ENCODE measurements at regions not wholly inside any gene's neighbourhood (a gene's known extent, or its start where the extent isn't known, plus 50 kb on each side); places are given as distances from the start of the nearest gene placed in this dataset.

DNA sequence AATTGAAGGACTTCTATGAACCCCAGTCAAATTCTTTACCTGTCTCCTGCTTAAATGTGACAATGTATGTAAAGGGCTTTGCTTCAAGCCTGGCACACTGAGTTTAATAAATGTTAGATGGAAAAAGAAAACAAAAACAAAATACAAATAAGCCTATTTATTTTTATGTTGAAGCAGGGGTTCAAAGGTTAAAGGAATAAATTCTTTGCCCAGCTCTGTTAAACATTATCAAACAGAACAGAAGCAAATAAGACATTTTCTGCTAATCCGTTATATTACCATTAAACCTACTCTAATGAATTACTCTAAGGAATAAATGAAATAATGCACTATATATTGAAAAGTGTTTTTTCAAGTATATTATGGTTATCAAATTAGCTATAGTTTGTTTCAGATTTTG is 182.5 kb upstream of the CEP162 start:
- no peak for DNase-seq
- in situ Hi-C loops (cut with HindIII; ENCODE audit: low pct_ligation_motif_present, low pct_unique_long_range_greater_than_20kb, low sequenced_read_pairs): no loop called here

- DNase-seq: no peak
- in situ Hi-C loops (cut with HindIII; ENCODE audit: low pct_ligation_motif_present, low pct_unique_long_range_greater_than_20kb, low sequenced_read_pairs): no loop called here
Measured at GRCh38 chr6:84408028-84408427, 180.6 kb upstream of the CEP162 start.

- in situ Hi-C loops (cut with HindIII; ENCODE audit: low pct_ligation_motif_present, low pct_unique_long_range_greater_than_20kb, low sequenced_read_pairs): no loop called here
- no peak for DNase-seq
Measured at GRCh38 chr6:84403545-84403944, 176.1 kb upstream of the CEP162 start.

DNA sequence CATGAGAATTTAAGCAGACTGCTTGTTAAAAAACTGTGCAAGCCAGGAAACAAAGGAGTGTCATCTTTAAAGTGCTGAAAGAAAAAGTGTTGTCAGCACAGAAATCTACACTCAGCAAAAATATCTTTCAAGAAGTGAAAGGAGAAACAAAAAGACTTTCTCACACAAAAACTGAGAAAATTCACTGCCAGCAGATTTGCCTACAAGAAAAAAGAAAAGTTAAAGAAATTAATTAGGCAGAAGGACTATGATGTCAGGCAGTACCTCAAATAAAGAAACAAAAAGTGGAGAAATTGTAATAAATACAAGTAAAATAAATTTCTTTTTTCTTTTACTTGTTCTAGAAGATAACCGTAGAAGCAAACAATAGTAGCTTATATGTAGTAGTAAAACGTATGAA is 171.6 kb upstream of the CEP162 start:
- in situ Hi-C loops (cut with HindIII; ENCODE audit: low pct_ligation_motif_present, low pct_unique_long_range_greater_than_20kb, low sequenced_read_pairs): no loop called here
- DNase-seq: no peak

- in situ Hi-C loops (cut with HindIII; ENCODE audit: low pct_ligation_motif_present, low pct_unique_long_range_greater_than_20kb, low sequenced_read_pairs): no loop called here
- no peak for DNase-seq
Measured at GRCh38 chr6:84392261-84392660, 164.8 kb upstream of the CEP162 start.

- in situ Hi-C loops (cut with HindIII; ENCODE audit: low pct_ligation_motif_present, low pct_unique_long_range_greater_than_20kb, low sequenced_read_pairs): no loop called here
- DNase-seq: no peak
Measured at GRCh38 chr6:84390851-84391250, 163.4 kb upstream of the CEP162 start.

DNA sequence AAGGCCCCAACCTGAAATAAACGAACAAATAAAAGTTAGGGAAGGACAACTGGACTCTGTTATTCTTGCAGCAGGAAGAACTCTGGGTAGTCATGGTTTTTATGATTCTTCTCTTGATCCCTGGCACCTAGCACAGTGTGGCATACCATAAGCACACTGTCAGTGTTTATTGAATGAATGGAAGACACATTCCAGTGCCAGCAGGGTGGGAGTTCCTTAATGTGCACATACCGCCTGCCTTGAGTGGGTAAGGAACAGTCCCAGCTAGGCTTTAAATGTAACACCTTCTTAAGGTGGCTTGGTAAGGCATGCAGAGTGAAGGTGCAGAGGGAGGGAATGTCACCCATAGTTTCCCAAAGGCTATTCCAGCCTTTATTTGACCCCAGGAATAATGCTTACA is 162.9 kb upstream of the CEP162 start:
- DNase-seq: no peak
- in situ Hi-C loops (cut with HindIII; ENCODE audit: low pct_ligation_motif_present, low pct_unique_long_range_greater_than_20kb, low sequenced_read_pairs): no loop called here

GRCh38 chr6:84379142-84379541 is 151.7 kb upstream of the CEP162 start:
- no peak for DNase-seq
- in situ Hi-C loops (cut with HindIII; ENCODE audit: low pct_ligation_motif_present, low pct_unique_long_range_greater_than_20kb, low sequenced_read_pairs): no loop called here

GRCh38 chr6:84372290-84372689 is 144.8 kb upstream of the CEP162 start:
- no peak for DNase-seq
- in situ Hi-C loops (cut with HindIII; ENCODE audit: low pct_ligation_motif_present, low pct_unique_long_range_greater_than_20kb, low sequenced_read_pairs): no loop called here

GRCh38 chr6:84371681-84372080 is 144.2 kb upstream of the CEP162 start:
- in situ Hi-C loops (cut with HindIII; ENCODE audit: low pct_ligation_motif_present, low pct_unique_long_range_greater_than_20kb, low sequenced_read_pairs): no loop called here
- no peak for DNase-seq

DNA sequence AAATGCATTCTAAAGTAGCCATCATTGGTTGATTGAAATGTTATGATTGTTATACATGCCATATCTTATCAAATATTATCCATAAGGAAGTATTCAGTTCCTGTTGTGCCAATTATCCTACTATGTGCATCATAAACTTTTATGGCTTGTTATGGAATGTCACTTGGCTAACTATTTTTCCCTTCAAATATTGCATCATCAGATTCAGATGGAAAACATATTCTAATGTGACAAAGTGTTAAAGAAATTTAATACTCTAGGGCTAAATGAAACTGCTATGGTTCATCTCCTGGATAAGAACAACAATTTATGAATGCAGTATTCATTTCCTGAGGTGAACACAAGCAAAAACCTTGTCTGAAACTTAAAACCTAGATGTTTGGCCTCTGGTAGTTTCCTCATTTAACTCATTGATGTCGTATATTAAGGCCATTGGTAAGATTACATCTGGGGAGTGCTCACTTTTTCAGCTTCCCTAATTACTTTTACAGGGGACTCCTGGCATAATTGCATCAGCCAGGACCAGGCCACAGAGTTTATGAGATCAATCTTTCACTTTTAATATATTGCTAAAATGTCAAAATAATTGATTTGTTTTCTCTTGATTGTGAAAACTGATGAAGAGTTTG is 134.9 kb upstream of the CEP162 start:
- no peak for DNase-seq

GRCh38 chr6:84361372-84362192 is 134.1 kb upstream of the CEP162 start:
- in situ Hi-C loops (cut with HindIII; ENCODE audit: low pct_ligation_motif_present, low pct_unique_long_range_greater_than_20kb, low sequenced_read_pairs): no loop called here
- no peak for DNase-seq

More for the DNA sequence above, 134.9 kb upstream of the CEP162 start:
- in situ Hi-C loops (cut with HindIII; ENCODE audit: low pct_ligation_motif_present, low pct_unique_long_range_greater_than_20kb, low sequenced_read_pairs): no loop called here

DNA sequence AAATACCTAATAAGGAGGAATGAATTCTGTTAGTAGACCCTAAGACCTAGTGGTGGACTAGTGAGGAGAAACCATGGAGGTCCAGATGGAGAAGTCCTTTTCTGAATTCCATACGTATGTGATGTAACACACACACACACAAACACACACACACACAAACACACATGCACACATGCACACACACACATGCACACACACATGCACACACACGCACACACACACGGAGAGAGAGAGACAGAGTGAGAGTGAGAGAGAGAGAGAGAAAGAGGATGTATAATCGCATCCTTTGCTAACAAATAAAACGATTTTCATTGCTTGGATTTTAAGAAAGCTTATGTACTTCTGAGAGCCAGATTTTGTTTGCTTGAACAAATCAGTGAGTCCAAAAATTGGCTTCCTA is 132.6 kb upstream of the CEP162 start:
- no peak for DNase-seq
- in situ Hi-C loops (cut with HindIII; ENCODE audit: low pct_ligation_motif_present, low pct_unique_long_range_greater_than_20kb, low sequenced_read_pairs): no loop called here

GRCh38 chr6:84358581-84358980 is 131.1 kb upstream of the CEP162 start:
- DNase-seq: no peak
- in situ Hi-C loops (cut with HindIII; ENCODE audit: low pct_ligation_motif_present, low pct_unique_long_range_greater_than_20kb, low sequenced_read_pairs): no loop called here

- in situ Hi-C loops (cut with HindIII; ENCODE audit: low pct_ligation_motif_present, low pct_unique_long_range_greater_than_20kb, low sequenced_read_pairs): no loop called here
- no peak for DNase-seq
Measured at GRCh38 chr6:84357631-84358030, 130.2 kb upstream of the CEP162 start.

DNA sequence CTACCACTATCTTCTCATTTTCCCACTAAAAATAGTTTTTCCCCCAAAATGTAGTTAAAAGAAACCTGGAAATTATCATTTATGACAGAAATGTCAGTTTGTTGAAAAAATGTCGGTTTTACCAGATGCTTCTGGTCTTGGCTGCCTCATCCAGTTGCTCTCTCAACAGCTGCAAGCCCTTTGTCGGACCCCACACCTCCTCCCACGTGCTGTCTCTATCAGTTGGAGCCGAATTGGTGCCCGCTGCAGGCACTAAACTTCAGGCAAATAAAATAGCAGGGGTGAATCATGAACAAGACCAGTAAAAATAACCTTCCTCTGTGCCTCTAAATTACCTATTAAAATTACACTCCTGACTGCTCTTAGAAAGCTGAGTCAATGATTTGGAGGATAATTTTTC is 129.5 kb upstream of the CEP162 start:
- in situ Hi-C loops (cut with HindIII; ENCODE audit: low pct_ligation_motif_present, low pct_unique_long_range_greater_than_20kb, low sequenced_read_pairs): no loop called here
- DNase-seq: no peak

DNA sequence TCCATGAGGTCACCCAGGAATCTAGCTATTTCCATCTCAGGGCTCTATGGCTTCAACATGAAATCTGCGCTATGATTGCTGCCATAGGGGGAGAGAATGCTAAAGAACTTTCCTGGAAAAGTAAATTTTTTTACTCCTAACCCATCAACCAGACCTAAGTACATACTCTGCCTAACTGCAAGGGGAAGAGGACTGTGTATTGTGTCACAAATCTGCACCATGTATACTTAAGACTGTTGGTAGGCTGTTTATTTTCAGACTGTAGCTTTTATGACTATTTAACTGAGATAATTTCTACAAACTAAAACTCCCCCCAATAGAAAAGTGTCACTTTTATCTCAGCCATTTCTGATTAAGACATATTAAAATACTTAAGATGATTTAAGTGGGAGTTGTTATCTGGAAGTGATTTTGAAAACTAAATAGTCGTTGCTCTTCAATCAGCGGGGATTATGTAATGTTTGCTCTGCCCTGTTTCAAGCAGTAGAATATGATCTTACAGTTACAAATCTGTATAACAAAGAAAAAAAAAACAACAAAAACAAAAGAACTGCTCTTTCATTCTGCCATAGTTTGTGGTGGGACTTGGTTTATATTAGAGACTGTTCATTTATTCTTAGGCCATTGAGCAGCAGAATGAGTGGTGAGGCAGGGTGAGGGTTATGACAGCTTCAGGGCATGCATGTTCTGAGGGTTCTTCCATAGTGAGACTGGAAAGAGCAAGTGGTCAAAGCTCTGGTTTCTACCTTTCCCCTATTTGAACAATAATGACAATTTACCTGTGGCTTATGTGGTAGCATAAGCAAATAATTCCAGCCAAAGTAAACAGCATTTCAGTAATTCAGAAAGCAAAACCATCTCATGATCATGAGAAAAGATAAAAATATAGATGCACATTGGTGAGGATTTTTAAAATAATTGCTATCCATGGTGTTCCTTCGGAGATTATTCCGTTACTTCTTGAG is 126.3 kb upstream of the CEP162 start:
- no peak for DNase-seq
- in situ Hi-C loops (cut with HindIII; ENCODE audit: low pct_ligation_motif_present, low pct_unique_long_range_greater_than_20kb, low sequenced_read_pairs): no loop called here

DNA sequence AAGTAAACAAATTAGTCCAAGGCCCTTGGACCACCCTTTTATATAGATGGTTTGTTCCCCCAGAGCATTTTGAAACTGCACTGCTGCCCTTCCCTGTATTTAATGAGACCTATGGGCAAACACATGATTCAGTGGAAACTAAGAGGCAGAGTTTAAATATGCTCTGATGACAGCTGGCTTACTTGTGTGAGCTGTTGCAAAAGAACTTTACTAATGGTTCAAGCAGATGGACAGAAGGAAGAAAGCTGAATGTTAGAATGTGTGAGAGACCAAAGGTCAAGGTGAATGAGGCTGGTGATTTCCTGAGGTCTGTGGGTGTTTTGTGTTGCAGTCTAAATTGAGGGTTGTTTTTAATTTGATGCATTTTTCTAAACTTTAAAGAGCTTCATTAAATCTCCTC is 123.0 kb upstream of the CEP162 start:
- no peak for DNase-seq
- in situ Hi-C loops (cut with HindIII; ENCODE audit: low pct_ligation_motif_present, low pct_unique_long_range_greater_than_20kb, low sequenced_read_pairs): no loop called here

- no peak for DNase-seq
- in situ Hi-C loops (cut with HindIII; ENCODE audit: low pct_ligation_motif_present, low pct_unique_long_range_greater_than_20kb, low sequenced_read_pairs): no loop called here
Measured at GRCh38 chr6:84349542-84349941, 122.1 kb upstream of the CEP162 start.
